H1 (cell line): ENCODE measurements at regions not wholly inside any gene's neighbourhood (a gene's known extent, or its start where the extent isn't known, plus 50 kb on each side); places are given as distances from the start of the nearest gene placed in this dataset.
A peak's percentile ranks its signal among the peaks of the same experiment; 100 is the strongest.
"Not testable (repeated sequence)": the region's sequence is repeated elsewhere in the genome, so short reads cannot be mapped to it uniquely, and the experiment has no call there.

ENCODE experiments used
- CTCF ChIA-PET: fragments of 300-600 bp; sonication (Branson Sonifier 250); formaldehyde crosslinking; loops from one replicate; lab custom pipeline; 2021; ENCODE audit not compliant: partially characterized antibody; lab: Charles Lee
- POLR2A ChIA-PET: fragments of 300-600 bp; sonication (Branson Sonifier 250); formaldehyde crosslinking; loops from one replicate; lab custom pipeline; 2021; ENCODE audit warnings: inconsistent platforms; ENCODE audit not compliant: partially characterized antibody; lab: Charles Lee
- DNase-seq, 2 experiments: peaks; one replicate each; pipeline versions ENCODE4 v3.0.0 to v3.0.0-alpha.2; 2010 to 2022; ENCODE audit warnings: low spot score in 2 of 2, low read depth in 1 of 2, mixed read lengths in 1 of 2
- FAIRE-seq: peaks from 2 replicates; lab custom pipeline; 2011; peaks lifted over from hg19 to GRCh38; lab: Jason Lieb, UNC
- H2AFZ ChIP-seq: 2 replicates; pipeline ENCODE4 v1.8.1; 2012; ENCODE audit warnings: low read length, inconsistent platforms
- H2AK5ac ChIP-seq: 2 replicates; pipeline ENCODE4 v1.6.1; 2013; ENCODE audit warnings: low read depth, low read length
- H2BK120ac ChIP-seq: replicated peaks from 2 replicates; pipeline ENCODE3; 2013; ENCODE audit warnings: low read depth, low read length, inconsistent platforms
- H2BK12ac ChIP-seq: 2 replicates; pipeline ENCODE4 v1.6.1; 2013; ENCODE audit warnings: low read depth, low read length
- H2BK15ac ChIP-seq: 2 replicates; pipeline ENCODE4 v1.6.1; 2013; ENCODE audit warnings: low read length
- H2BK20ac ChIP-seq: 2 replicates; pipeline ENCODE4 v1.6.1; 2013; ENCODE audit warnings: low read length
- H2BK5ac ChIP-seq: 2 replicates; pipeline ENCODE4 v1.6.1; 2013; ENCODE audit warnings: low read depth, low read length
- H3K14ac ChIP-seq: 2 replicates; pipeline ENCODE4 v1.6.1; 2013; ENCODE audit warnings: inconsistent platforms; ENCODE audit not compliant: insufficient read length
- H3K18ac ChIP-seq: 2 replicates; pipeline ENCODE4 v1.6.1; 2013; ENCODE audit warnings: low read length; ENCODE audit errors: extremely low read depth
- H3K23ac ChIP-seq: 2 replicates; pipeline ENCODE4 v1.6.1; 2013; ENCODE audit warnings: inconsistent platforms; ENCODE audit not compliant: insufficient read length
- H3K23me2 ChIP-seq: 2 replicates; pipeline ENCODE4 v1.6.1; 2013; ENCODE audit warnings: low read depth, low read length
- H3K27ac ChIP-seq: 2 replicates; pipeline ENCODE4 v1.6.1; 2011; ENCODE audit warnings: low read depth, low read length, inconsistent platforms
- H3K27me3 ChIP-seq, 4 experiments: replicated peaks in 1 of 4; 1 replicate in 1 of 4; 2 replicates in 3 of 4; pipeline versions ENCODE4 v1.6.1 to v1.8.1; 2011 to 2013; ENCODE audit warnings: low read length in 3 of 4, mild to moderate bottlenecking in 3 of 4, inconsistent platforms in 2 of 4, mixed read lengths in 2 of 4, moderate library complexity in 1 of 4; ENCODE audit not compliant: control insufficient read depth in 3 of 4, insufficient read depth in 3 of 4; ENCODE audit errors: extremely low read depth in 1 of 4
- H3K36me3 ChIP-seq, 4 experiments: 2 replicates each; pipeline versions ENCODE4 v1.6.1 to v1.8.1; 2011 to 2013; ENCODE audit warnings: mild to moderate bottlenecking in 4 of 4, low read length in 3 of 4, moderate library complexity in 2 of 4, control low read depth in 1 of 4, inconsistent platforms in 1 of 4; ENCODE audit not compliant: insufficient read depth in 4 of 4, control insufficient read depth in 2 of 4
- H3K4ac ChIP-seq: replicated peaks from 2 replicates; pipeline ENCODE3; 2013; ENCODE audit warnings: low read length, low read depth, mixed read lengths, inconsistent platforms; ENCODE audit not compliant: insufficient read length
- H3K4me1 ChIP-seq, 4 experiments: replicated peaks in 1 of 4; 1 replicate in 1 of 4; 2 replicates in 3 of 4; pipeline versions ENCODE4 v1.6.1 to v1.8.1; 2011 to 2013; ENCODE audit warnings: low read length in 3 of 4, inconsistent platforms in 2 of 4, mixed read lengths in 1 of 4; ENCODE audit not compliant: insufficient read depth in 4 of 4, control insufficient read depth in 3 of 4
- H3K4me2 ChIP-seq, 2 experiments: 2 replicates each; pipeline versions ENCODE4 v1.6.1 to v1.8.1; 2011 to 2013; ENCODE audit warnings: low read depth in 2 of 2, low read length in 2 of 2, control low read depth in 1 of 2, inconsistent platforms in 1 of 2, mild to moderate bottlenecking in 1 of 2; ENCODE audit not compliant: insufficient read depth in 1 of 2
- H3K4me3 ChIP-seq, 4 experiments: fragments of 200-600, 300-600 bp in 1 of 4; sonication (generic), shearing (Covaris generic), sonication (Bioruptor Twin) in 1 of 4; 2 replicates each; pipeline versions ENCODE4 v1.5.1 to v1.8.1; 2011 to 2016; ENCODE audit warnings: low read length in 4 of 4, low read depth in 3 of 4, control low read depth in 2 of 4, inconsistent platforms in 2 of 4, mild to moderate bottlenecking in 2 of 4, mixed read lengths in 1 of 4, moderate library complexity in 1 of 4; ENCODE audit not compliant: insufficient read depth in 2 of 4; ENCODE audit errors: extremely low read depth in 1 of 4
- H3K56ac ChIP-seq: replicated peaks from 2 replicates; pipeline ENCODE3; 2013; ENCODE audit warnings: low read depth, mild to moderate bottlenecking, mixed read lengths, low read length, inconsistent platforms; ENCODE audit not compliant: insufficient read length
- H3K79me1 ChIP-seq: 2 replicates; pipeline ENCODE4 v1.6.1; 2013; ENCODE audit warnings: low read depth, low read length, control low read depth
- H3K79me2 ChIP-seq, 2 experiments: 2 replicates each; pipeline versions ENCODE4 v1.6.1 to v1.8.1; 2012 to 2013; ENCODE audit warnings: low read length in 2 of 2, mild to moderate bottlenecking in 2 of 2, inconsistent platforms in 1 of 2; ENCODE audit not compliant: insufficient read depth in 2 of 2, control insufficient read depth in 1 of 2
- H3K9ac ChIP-seq, 4 experiments: replicated peaks in 1 of 4; 1 replicate in 1 of 4; 2 replicates in 3 of 4; pipeline versions ENCODE4 v1.6.1 to v1.8.1; 2011 to 2013; ENCODE audit warnings: low read depth in 3 of 4, low read length in 3 of 4, control low read depth in 2 of 4, mild to moderate bottlenecking in 2 of 4, moderate library complexity in 2 of 4, inconsistent platforms in 1 of 4; ENCODE audit errors: extremely low read depth in 1 of 4
- H3K9me3 ChIP-seq, 2 experiments: 2 replicates each; pipeline versions ENCODE4 v1.6.1 to v1.8.1; 2012 to 2013; ENCODE audit warnings: mild to moderate bottlenecking in 2 of 2, moderate library complexity in 2 of 2, control low read depth in 1 of 2, inconsistent platforms in 1 of 2, low read depth in 1 of 2, low read length in 1 of 2, mixed read lengths in 1 of 2; ENCODE audit not compliant: insufficient read depth in 2 of 2
- H4K20me1 ChIP-seq, 2 experiments: replicated peaks in 1 of 2; 2 replicates each; pipeline versions ENCODE3 to v1.8.1; 2011 to 2013; ENCODE audit warnings: inconsistent platforms in 2 of 2, low read length in 2 of 2, mild to moderate bottlenecking in 1 of 2; ENCODE audit not compliant: insufficient read depth in 2 of 2, control insufficient read depth in 1 of 2
- H4K5ac ChIP-seq: 2 replicates; pipeline ENCODE4 v1.6.1; 2013; ENCODE audit warnings: low read length, low read depth, mixed read lengths, inconsistent platforms; ENCODE audit not compliant: insufficient read length
- H4K8ac ChIP-seq: 2 replicates; pipeline ENCODE4 v1.8.0; 2013; ENCODE audit warnings: mild to moderate bottlenecking, moderate library complexity, low read length, inconsistent platforms; ENCODE audit not compliant: insufficient read depth; ENCODE audit errors: extremely low read depth
- H4K91ac ChIP-seq: replicated peaks from 2 replicates; pipeline ENCODE3; 2013; ENCODE audit warnings: low read length, mixed read lengths, inconsistent platforms; ENCODE audit not compliant: insufficient read length
- WGBS, 2 experiments: shearing (Covaris generic) in 1 of 2; methylation state at CpG; one replicate each; pipeline versions ENCODE4 v1.1.6 to v1.1.7; 2013 to 2015; ENCODE audit warnings: low lambda C conversion rate in 2 of 2, mixed read lengths in 2 of 2, inconsistent platforms in 1 of 2, low coverage in 1 of 2, missing lambda C conversion rate in 1 of 2; ENCODE audit not compliant: insufficient replicate concordance in 2 of 2, insufficient coverage in 1 of 2, insufficient read length in 1 of 2; ENCODE audit errors: extremely low coverage in 1 of 2, missing lambda C conversion rate in 1 of 2; 5-methylcytosine and 5-hydroxymethylcytosine counted together

GRCh38 chr1:234815295-234815815 is 205.4 kb upstream of the IRF2BP2 start:
- H2AFZ ChIP-seq, H4K20me1 ChIP-seq, H3K4me3 ChIP-seq, H2BK120ac ChIP-seq, H4K8ac ChIP-seq, H3K79me1 ChIP-seq, H3K27me3 ChIP-seq, H2BK20ac ChIP-seq, H3K27ac ChIP-seq, H3K4ac ChIP-seq, H3K56ac ChIP-seq, H2BK12ac ChIP-seq, H3K79me2 ChIP-seq, H4K91ac ChIP-seq, DNase-seq, H2BK15ac ChIP-seq, H3K23ac ChIP-seq, H3K9me3 ChIP-seq, POLR2A ChIA-PET, H3K14ac ChIP-seq, H3K23me2 ChIP-seq, H3K4me2 ChIP-seq, H3K4me1 ChIP-seq, FAIRE-seq, H3K36me3 ChIP-seq, H2AK5ac ChIP-seq, H3K9ac ChIP-seq, CTCF ChIA-PET, H3K18ac ChIP-seq, H4K5ac ChIP-seq, H2BK5ac ChIP-seq: not testable (repeated sequence)
- WGBS, 2 experiments = 88% methylated on average over 6 of the region's 7 CpGs; no CpG with 5 or more reads in 1 of the 2 experiments

GRCh38 chr1:234814235-234814634 is 204.3 kb upstream of the IRF2BP2 start:
- H2BK20ac ChIP-seq, H2BK12ac ChIP-seq, H3K9me3 ChIP-seq, POLR2A ChIA-PET, H3K4me3 ChIP-seq, DNase-seq, H3K18ac ChIP-seq, H3K79me1 ChIP-seq, H3K23ac ChIP-seq, H3K27me3 ChIP-seq, H2BK5ac ChIP-seq, H3K79me2 ChIP-seq, H2BK120ac ChIP-seq, H2AFZ ChIP-seq, H4K5ac ChIP-seq, H4K8ac ChIP-seq, H4K20me1 ChIP-seq, H3K4me2 ChIP-seq, H2AK5ac ChIP-seq, H3K9ac ChIP-seq, H4K91ac ChIP-seq, H3K4me1 ChIP-seq, H3K14ac ChIP-seq, CTCF ChIA-PET, H3K23me2 ChIP-seq, H3K36me3 ChIP-seq, H2BK15ac ChIP-seq, H3K56ac ChIP-seq, H3K4ac ChIP-seq, H3K27ac ChIP-seq: not testable (repeated sequence)
- WGBS, 2 experiments = 84% methylated on average over 3 of the region's 7 CpGs; no CpG with 5 or more reads in 1 of the 2 experiments
- FAIRE-seq = peak; percentile 60
